ENCODE measurements at regions not wholly inside any gene's neighbourhood (a gene's known extent, or its start where the extent isn't known, plus 50 kb on each side); places are given as distances from the start of the nearest gene placed in this dataset.

DNA sequence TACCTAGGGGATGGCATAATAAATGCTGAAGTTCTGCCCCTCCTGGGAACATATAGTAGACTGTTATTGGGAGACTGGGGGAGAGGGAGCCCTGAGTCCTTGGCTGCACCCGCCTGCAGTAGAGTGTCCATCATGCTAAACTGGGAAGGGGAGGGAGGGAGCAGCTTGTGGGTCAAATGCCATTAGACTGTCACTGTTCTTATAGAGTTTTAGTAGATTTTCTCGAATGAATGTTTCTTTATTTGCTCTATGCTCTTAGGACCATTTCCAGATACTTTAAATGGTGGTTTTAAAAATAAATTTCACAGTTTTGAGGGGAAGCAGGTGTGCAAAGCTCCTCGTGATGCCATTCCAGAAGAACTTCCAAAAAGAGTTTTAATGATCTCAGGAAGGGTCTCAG lies 111.6 kb upstream of the USP9X start:
- no peak for TF ChIP-seq CTCF (tag by site-specific recombination; IDR thresholded peaks at IDR 0.05)
- no peak for TF ChIP-seq ZNF184 (tag by site-specific recombination; IDR thresholded peaks at IDR 0.05)
- TF ChIP-seq, protein P1, sequence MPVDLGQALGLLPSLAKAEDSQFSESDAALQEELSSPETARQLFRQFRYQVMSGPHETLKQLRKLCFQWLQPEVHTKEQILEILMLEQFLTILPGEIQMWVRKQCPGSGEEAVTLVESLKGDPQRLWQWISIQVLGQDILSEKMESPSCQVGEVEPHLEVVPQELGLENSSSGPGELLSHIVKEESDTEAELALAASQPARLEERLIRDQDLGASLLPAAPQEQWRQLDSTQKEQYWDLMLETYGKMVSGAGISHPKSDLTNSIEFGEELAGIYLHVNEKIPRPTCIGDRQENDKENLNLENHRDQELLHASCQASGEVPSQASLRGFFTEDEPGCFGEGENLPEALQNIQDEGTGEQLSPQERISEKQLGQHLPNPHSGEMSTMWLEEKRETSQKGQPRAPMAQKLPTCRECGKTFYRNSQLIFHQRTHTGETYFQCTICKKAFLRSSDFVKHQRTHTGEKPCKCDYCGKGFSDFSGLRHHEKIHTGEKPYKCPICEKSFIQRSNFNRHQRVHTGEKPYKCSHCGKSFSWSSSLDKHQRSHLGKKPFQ (tag by site-specific recombination; IDR thresholded peaks at IDR 0.05): no peak
- TF ChIP-seq, protein P2, sequence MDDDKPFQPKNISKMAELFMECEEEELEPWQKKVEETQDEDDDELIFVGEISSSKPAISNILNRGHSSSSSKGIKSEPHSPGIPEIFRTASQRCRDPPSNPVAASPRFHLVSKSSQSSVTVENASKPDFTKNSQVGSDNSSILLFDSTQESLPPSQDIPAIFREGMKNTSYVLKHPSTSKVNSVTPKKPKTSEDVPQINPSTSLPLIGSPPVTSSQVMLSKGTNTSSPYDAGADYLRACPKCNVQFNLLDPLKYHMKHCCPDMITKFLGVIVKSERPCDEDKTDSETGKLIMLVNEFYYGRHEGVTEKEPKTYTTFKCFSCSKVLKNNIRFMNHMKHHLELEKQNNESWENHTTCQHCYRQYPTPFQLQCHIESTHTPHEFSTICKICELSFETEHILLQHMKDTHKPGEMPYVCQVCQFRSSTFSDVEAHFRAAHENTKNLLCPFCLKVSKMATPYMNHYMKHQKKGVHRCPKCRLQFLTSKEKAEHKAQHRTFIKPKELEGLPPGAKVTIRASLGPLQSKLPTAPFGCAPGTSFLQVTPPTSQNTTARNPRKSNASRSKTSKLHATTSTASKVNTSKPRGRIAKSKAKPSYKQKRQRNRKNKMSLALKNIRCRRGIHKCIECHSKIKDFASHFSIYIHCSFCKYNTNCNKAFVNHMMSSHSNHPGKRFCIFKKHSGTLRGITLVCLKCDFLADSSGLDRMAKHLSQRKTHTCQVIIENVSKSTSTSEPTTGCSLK (tag by site-specific recombination; IDR thresholded peaks at IDR 0.05): no peak
- no peak for TF ChIP-seq WT1 (tag by site-specific recombination; IDR thresholded peaks at IDR 0.05)

Data from HEK293 (cell line).